ENCODE measurements at regions not wholly inside any gene's neighbourhood (a gene's known extent, or its start where the extent isn't known, plus 50 kb on each side); places are given as distances from the start of the nearest gene placed in this dataset.

DNA sequence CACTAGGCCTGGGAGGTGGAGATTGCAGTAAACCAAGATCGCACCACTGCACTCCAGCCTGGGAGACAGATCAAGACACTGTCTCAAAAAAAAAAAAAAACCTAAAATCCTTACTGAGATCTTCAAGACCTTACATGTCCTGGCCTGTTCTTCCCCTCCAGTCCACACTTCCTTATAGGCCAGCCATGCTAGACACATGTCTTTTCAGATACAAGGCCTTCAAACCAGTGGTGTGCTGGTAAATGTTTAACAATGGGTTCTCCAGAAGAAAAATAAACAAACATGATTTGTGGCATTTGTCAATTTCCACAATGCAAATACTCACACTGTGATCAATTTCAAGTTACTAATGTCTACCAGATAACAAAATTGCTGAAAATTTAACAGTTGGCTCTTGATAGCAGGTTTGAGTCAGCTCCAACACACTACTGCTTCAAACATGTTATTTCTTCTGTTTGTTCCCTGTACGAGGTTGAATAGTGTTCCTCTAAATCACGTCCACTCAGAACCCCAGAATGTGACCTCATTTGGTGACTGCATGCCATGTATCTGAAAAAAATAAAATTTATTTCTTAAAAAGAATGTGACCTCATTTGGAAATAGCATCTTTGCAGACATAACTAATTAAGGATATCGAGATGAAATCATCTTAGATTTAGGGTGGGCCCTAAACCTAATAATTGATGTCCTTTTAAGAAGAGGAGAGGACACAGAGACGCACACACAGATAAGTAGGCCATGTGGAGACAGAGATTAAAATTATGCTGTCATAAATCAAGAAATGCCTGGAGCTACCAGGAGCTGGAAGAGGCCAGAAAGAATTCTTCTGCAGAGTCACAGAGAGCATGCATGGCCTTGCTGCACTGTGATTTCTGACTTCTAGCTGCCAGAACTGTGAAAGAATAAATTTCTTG is 144.4 kb downstream of the ZNF674 start:
- no peak for DNase-seq (ENCODE audit: extremely low spot score, unreplicated experiment)
- H3K4me1 Mint-ChIP-seq (ENCODE audit: unreplicated experiment): no peaks in the 10 kb centered on the region
- no peak overlapping the region for H3K27ac Mint-ChIP-seq (ENCODE audit: unreplicated experiment)
- no peaks in the 10 kb centered on the region for H3K36me3 Mint-ChIP-seq (ENCODE audit: unreplicated experiment)
- no peaks in the 10 kb centered on the region for H3K27me3 Mint-ChIP-seq (ENCODE audit: unreplicated experiment)
- TF ChIP-seq, protein P1, sequence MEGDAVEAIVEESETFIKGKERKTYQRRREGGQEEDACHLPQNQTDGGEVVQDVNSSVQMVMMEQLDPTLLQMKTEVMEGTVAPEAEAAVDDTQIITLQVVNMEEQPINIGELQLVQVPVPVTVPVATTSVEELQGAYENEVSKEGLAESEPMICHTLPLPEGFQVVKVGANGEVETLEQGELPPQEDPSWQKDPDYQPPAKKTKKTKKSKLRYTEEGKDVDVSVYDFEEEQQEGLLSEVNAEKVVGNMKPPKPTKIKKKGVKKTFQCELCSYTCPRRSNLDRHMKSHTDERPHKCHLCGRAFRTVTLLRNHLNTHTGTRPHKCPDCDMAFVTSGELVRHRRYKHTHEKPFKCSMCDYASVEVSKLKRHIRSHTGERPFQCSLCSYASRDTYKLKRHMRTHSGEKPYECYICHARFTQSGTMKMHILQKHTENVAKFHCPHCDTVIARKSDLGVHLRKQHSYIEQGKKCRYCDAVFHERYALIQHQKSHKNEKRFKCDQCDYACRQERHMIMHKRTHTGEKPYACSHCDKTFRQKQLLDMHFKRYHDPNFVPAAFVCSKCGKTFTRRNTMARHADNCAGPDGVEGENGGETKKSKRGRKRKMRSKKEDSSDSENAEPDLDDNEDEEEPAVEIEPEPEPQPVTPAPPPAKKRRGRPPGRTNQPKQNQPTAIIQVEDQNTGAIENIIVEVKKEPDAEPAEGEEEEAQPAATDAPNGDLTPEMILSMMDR (IDR thresholded peaks at IDR 0.05): no peak
- H3K9me3 Mint-ChIP-seq (ENCODE audit: unreplicated experiment): no peaks in the 10 kb centered on the region
- no peak overlapping the region for H3K4me3 Mint-ChIP-seq (ENCODE audit: unreplicated experiment)

DNA sequence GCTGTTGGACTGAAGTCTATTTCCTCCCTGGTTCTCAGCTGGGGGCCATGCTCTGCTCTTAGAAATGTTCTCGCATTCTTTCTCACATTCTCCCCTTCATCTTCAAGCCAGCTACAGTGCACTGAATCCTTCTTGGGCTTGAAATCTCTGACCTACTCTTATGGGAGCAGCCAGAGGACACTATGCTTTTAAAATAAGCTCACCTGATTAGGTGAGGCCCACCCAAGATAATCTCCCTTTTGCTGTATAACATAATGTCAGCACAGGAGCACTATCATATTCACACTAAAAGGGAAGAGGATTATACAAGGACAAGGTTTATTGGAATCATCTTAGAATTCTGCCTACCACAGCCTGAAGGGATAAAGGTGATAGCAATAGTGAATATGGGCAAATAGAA is 146.3 kb downstream of the ZNF674 start:
- Mint-ChIP-seq H3K27me3 (ENCODE audit: unreplicated experiment) (no peaks in the 10 kb centered on the region), H3K4me1 (ENCODE audit: unreplicated experiment) (no peaks in the 10 kb centered on the region), H3K36me3 (ENCODE audit: unreplicated experiment) (no peaks in the 10 kb centered on the region), H3K9me3 (ENCODE audit: unreplicated experiment) (no peaks in the 10 kb centered on the region), H3K4me3 (ENCODE audit: unreplicated experiment) (no peak overlapping the region), H3K27ac (ENCODE audit: unreplicated experiment) (no peak overlapping the region)
- TF ChIP-seq, protein P1 (IDR thresholded peaks at IDR 0.05): no peak
- no peak for DNase-seq (ENCODE audit: extremely low spot score, unreplicated experiment)

DNA sequence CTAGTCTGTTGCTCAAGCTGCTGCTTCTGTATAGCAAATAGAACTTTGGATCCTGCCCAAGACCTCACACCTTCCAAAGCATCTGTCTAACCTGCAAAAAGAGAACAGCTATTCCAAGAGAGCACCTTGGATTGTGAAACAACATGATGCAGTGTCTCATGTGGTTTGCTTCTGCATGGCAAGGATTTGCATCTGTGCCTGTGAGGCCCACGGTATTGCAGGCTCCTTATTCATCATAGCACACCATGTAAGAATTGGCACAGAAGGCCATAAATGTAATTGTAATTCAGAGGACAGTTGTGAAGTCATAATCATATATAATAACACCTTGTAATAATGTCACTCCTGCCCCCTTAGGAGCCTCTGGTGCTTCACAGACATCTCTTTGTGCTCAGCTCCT is 147.1 kb downstream of the ZNF674 start:
- H3K36me3 Mint-ChIP-seq (ENCODE audit: unreplicated experiment): no peaks in the 10 kb centered on the region

DNA sequence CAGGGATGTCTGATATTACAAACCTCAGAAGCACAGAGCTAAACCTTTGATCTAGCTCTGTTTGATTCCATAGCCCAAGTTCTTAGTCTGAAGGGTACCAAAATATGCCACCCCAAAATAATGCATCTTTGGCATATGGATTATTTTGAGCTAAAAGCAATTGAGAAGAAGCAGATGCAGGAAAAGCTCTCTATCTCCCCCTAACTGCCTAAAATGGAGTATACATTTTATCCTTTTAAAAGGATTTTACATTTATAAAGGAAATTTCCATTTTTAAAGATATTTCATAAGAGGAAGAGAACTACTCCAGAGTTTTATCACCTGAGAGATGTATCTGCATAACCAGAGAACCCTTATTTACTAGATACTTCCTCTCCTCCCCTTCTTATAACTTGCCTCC is 158.7 kb downstream of the ZNF674 start:
- Mint-ChIP-seq H3K9me3 (ENCODE audit: unreplicated experiment) (peaks cover 6% of the 10 kb centered on the region), H3K4me3 (ENCODE audit: unreplicated experiment) (no peak overlapping the region), H3K4me1 (ENCODE audit: unreplicated experiment) (no peaks in the 10 kb centered on the region), H3K36me3 (ENCODE audit: unreplicated experiment) (no peaks in the 10 kb centered on the region), H3K27ac (ENCODE audit: unreplicated experiment) (no peak overlapping the region), H3K27me3 (ENCODE audit: unreplicated experiment) (no peaks in the 10 kb centered on the region)
- TF ChIP-seq, protein P1 (IDR thresholded peaks at IDR 0.05): peak; percentile 26
- no peak for DNase-seq (ENCODE audit: extremely low spot score, unreplicated experiment)

More for the DNA sequence above, 147.1 kb downstream of the ZNF674 start:
- H3K9me3 Mint-ChIP-seq (ENCODE audit: unreplicated experiment): no peaks in the 10 kb centered on the region
- H3K4me1 Mint-ChIP-seq (ENCODE audit: unreplicated experiment): no peaks in the 10 kb centered on the region
- no peak overlapping the region for H3K4me3 Mint-ChIP-seq (ENCODE audit: unreplicated experiment)
- no peak for DNase-seq (ENCODE audit: extremely low spot score, unreplicated experiment)
- no peak overlapping the region for H3K27ac Mint-ChIP-seq (ENCODE audit: unreplicated experiment)
- TF ChIP-seq, protein P1 (IDR thresholded peaks at IDR 0.05): no peak
- no peaks in the 10 kb centered on the region for H3K27me3 Mint-ChIP-seq (ENCODE audit: unreplicated experiment)

DNA sequence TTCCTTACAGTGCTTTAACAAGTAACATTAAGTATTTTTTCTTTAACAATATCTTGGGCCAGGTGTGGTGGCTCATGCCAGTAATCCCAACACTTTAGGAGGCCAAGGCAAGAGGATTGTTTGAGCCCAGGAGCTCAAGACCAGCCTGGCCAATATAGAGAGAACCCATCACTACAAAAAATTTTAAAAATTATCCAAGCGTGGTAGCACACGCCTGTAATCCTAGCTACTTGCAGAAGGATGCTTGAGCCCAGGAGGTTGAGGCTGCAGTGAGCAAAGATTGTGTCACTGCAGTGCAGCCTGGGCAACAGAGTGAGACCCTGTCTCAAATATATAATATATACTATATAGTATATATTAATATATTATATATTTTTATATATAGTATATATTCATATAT is 162.2 kb downstream of the ZNF674 start:
- Mint-ChIP-seq H3K9me3 (ENCODE audit: unreplicated experiment) (no peaks in the 10 kb centered on the region), H3K4me3 (ENCODE audit: unreplicated experiment) (no peak overlapping the region), H3K27ac (ENCODE audit: unreplicated experiment) (no peak overlapping the region), H3K4me1 (ENCODE audit: unreplicated experiment) (peaks cover 4% of the 10 kb centered on the region), H3K36me3 (ENCODE audit: unreplicated experiment) (no peaks in the 10 kb centered on the region), H3K27me3 (ENCODE audit: unreplicated experiment) (no peaks in the 10 kb centered on the region)
- TF ChIP-seq, protein P1 (IDR thresholded peaks at IDR 0.05): no peak
- no peak for DNase-seq (ENCODE audit: extremely low spot score, unreplicated experiment)
